GM12864 (cell line): ENCODE measurements at regions not wholly inside any gene's neighbourhood (a gene's known extent, or its start where the extent isn't known, plus 50 kb on each side); places are given as distances from the start of the nearest gene placed in this dataset.

Experiments used
- DNase-seq: peaks from one replicate; pipeline ENCODE4 v3.0.0-alpha.2; 2011; ENCODE audit warnings: low read depth
- H3K4me3 ChIP-seq: 2 replicates; pipeline ENCODE4 v1.5.1; 2011; ENCODE audit warnings: mild to moderate bottlenecking, low read depth, low read length, control low read depth
- TF ChIP-seq, protein P1 (sequence below): IDR thresholded peaks from 2 replicates; pipeline ENCODE4 v1.5.1; 2011; ENCODE audit warnings: low read depth, mild to moderate bottlenecking, moderate library complexity, low read length, control low read depth, inconsistent platforms; ENCODE audit errors: missing control alignments

DNA sequence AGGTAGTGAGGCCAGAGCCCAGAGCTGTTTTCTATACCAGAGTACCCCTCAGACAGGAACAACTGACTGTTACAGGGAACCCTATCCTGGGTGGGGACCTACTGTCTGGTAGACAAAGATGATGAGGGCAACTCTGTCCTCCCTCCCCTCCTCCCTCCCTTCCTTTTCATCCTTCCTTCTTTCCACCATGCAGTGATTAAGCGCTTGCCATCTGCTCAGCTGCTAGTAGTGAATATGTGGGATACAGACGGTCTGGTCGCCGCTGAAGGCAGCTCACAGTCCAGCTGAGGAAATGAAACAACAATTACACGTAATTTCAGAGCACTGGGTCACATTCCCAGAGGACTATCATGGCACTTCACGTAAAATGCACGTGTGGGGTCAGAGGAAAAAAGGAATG is 597.1 kb downstream of the BUD13 start:
- no peak overlapping the region for H3K4me3 ChIP-seq

DNA sequence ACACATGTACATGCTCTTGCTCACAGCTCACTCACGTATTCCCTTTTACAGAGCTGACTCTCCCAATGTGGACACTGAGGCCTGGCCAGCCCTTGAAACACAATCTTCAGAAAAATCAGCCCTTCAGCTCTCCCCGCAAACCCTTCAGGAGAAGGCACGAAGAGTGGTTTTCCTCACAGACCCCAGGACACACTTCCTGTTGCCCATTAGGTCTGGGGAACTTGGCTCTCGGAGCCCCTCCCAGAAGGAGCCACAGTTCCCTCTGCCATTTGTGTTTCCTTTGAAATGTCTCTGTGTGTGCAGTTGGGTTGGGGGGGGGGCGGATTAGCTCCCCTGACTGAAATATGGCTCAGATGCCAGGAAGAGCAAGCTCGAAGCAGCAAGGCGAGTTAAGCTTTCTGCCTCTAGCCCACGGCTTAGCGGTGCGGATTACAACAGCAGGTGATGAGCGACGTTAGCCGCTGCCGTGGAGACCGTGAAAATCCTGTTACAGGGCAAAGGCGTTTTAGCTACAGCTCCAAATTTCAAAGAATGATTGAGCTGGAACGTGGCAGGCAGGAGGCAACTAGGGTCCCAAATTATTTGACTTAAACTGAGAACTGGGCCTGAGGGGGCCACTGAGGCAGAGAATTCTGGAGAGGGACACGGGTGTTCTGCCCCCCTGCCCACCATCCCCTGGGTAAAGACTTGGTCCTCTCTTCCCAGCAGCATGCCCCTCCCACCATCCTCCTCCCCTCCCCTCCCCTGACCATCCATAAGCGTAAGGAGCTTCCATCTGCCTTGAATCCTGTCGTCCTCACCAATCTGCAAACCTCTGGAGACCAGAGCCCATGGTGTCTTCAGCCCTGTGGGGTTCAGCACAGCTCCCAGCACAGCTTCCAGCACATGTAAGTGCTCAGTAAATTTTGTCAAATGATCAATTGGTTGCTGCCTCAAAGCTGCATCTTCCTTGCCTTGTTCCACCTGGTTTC is 598.6 kb downstream of the BUD13 start:
- TF ChIP-seq, protein P1, sequence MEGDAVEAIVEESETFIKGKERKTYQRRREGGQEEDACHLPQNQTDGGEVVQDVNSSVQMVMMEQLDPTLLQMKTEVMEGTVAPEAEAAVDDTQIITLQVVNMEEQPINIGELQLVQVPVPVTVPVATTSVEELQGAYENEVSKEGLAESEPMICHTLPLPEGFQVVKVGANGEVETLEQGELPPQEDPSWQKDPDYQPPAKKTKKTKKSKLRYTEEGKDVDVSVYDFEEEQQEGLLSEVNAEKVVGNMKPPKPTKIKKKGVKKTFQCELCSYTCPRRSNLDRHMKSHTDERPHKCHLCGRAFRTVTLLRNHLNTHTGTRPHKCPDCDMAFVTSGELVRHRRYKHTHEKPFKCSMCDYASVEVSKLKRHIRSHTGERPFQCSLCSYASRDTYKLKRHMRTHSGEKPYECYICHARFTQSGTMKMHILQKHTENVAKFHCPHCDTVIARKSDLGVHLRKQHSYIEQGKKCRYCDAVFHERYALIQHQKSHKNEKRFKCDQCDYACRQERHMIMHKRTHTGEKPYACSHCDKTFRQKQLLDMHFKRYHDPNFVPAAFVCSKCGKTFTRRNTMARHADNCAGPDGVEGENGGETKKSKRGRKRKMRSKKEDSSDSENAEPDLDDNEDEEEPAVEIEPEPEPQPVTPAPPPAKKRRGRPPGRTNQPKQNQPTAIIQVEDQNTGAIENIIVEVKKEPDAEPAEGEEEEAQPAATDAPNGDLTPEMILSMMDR = no peak
- H3K4me3 ChIP-seq = no peak overlapping the region
- no peak for DNase-seq

More for the DNA sequence above, 597.1 kb downstream of the BUD13 start:
- no peak for DNase-seq
- TF ChIP-seq, protein P1 = no peak

DNA sequence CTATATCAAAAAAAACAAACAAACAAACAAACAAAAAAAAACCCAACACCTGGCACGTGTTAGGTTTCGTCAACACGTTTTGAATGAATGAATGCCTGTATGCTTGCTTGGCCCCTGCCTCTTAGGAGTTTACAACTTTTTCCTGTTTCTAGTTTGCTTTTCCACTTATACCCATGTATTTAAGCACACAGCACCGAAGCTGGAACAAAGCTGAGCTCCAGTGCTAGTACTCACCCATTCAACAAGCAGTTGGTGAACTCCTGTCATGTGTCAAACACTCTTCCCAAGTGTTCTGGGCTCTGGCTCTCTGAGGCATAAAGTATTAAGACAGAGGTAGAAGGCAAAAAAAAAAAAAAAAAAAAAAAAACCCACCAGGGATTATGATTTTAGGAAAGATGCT is 599.3 kb downstream of the BUD13 start:
- no peak overlapping the region for H3K4me3 ChIP-seq
- TF ChIP-seq, protein P1 = no peak
- no peak for DNase-seq

DNA sequence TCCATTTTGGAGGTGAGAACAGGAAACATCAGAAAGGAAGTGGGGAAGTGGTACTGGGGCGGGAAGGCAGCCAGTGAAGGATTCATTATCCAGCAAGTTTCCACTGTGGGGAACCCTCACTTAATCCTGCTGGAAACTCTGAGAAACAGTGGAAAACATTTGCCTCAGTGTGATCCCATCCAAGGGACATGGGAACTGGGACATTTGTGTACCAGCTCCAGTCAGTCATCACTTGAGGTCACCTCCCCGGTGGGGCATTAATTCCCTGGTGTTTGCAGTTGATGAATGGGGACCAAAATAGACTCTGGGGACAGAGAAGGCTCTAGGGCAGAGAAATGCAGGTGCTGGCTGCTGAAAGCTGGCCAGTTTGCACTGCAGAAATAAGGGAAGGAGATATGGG is 599.9 kb downstream of the BUD13 start:
- TF ChIP-seq, protein P1 = no peak
- H3K4me3 ChIP-seq = no peak overlapping the region

DNA sequence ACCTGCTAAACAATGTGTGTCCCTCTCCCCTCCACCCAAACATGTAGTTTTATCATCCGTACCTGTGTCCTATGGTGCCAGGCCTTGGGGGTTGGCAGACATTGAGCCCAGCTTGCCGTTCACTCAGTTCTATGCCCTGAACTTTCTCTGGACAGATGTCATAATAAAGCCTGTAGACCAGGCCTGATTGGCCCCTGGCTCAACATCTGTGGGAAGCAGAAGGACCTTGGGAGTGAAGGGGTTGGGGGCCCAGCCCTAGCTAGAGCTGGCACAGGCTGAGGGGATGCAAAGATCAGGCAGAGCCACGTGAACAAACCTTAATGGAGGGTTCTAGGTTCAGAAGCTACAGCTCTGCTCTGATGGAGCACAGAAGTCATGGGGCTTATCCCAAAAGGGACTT is 600.6 kb downstream of the BUD13 start:
- TF ChIP-seq, protein P1 = no peak
- DNase-seq = no peak
- no peak overlapping the region for H3K4me3 ChIP-seq

More for the DNA sequence above, 599.9 kb downstream of the BUD13 start:
- DNase-seq = no peak

DNA sequence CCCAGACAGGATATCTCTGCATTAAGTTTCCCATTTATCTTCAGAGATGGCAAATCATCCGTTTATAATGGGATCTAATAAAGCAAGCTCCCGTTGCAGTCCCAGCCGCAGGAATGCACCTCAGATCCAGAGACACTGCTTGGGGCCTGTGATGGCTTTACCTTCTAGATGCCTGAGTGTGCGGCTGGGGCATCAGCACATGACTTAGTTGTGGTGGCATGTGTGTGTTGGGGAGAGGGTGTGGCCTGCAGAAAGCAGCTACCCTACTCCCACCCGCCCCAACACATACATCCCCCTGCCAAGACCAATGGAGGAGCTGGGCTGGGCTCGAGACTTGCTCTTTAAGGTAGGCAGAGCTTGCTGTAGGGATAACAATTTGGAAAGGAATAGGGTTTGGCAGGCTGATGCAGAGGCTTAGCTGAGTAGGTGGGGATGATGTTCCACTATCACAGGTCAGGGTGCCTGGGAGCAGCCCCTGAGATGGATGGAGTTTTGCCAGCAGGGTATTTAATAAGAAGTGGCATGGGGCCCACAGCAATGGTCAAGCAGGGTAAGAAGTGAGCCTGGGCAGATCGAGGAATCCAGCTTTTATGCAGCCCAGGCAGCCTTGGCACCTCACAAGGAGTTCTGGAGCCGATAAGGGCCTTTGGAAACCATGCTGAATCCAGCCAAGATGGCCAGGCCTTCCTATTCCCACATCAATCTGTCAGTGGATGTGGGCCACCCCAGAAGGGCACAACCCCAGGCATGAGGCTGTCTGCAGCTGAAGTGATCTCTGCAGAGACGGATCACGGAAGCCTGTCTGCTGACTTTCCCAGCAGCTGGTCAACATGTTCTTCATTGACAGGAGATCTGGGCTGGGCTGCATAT is 601.3 kb downstream of the BUD13 start:
- H3K4me3 ChIP-seq = no peak overlapping the region
- no peak for DNase-seq
- TF ChIP-seq, protein P1 = no peak
